Tibial artery (tissue), 4 donors: ENCODE measurements at regions not wholly inside any gene's neighbourhood (a gene's known extent, or its start where the extent isn't known, plus 50 kb on each side); places are given as distances from the start of the nearest gene placed in this dataset.

Source experiments
- DNase-seq, 2 donors: peaks; one replicate each; pipeline ENCODE4 v3.0.0-alpha.2; 2019
- H3K27ac ChIP-seq, 2 donors: fragments of 200-600 bp; sonication (generic) in 1 of 2; 1 replicate in 1 of 2; 2 replicates in 1 of 2; pipeline ENCODE4 v1.5.1; 2018 to 2019; ENCODE audit warnings: mild to moderate bottlenecking in 1 of 2
- H3K27me3 ChIP-seq, 2 donors: fragments of 200-600 bp; sonication (generic) in 1 of 2; one replicate each; pipeline versions ENCODE4 v1.5.1 to v1.6.0; 2016 to 2019
- H3K36me3 ChIP-seq, 3 donors: fragments of 200-600 bp; sonication (generic) in 2 of 3; one replicate each; pipeline ENCODE4 v1.5.1; 2016 to 2019; ENCODE audit warnings: mild to moderate bottlenecking in 2 of 3
- H3K4me1 ChIP-seq, 4 donors: fragments of 200-600 bp; sonication (generic) in 2 of 4; 1 replicate in 3 of 4; 2 replicates in 1 of 4; pipeline ENCODE4 v1.5.1; 2016 to 2019
- H3K4me3 ChIP-seq, 2 donors: fragments of 200-600 bp; sonication (generic) in 1 of 2; 1 replicate in 1 of 2; 2 replicates in 1 of 2; pipeline ENCODE4 v1.5.1; 2018 to 2019; ENCODE audit warnings: mild to moderate bottlenecking in 2 of 2
- H3K9me3 ChIP-seq, 3 donors: fragments of 200-600 bp; sonication (generic) in 1 of 3; one replicate each; pipeline ENCODE4 v1.5.1; 2016 to 2019
- intact Hi-C: fragments of 100-400 bp; cut with DNase I; formaldehyde crosslinking; loops from one replicate; pipeline ENCODE4 v1.15.0; 2023; ENCODE audit warnings: low total_unique reads
- TF ChIP-seq, protein P1 (sequence below), 2 experiments: fragments of 200-600 bp in 1 of 2; fragments of 450-650 bp in 1 of 2; IDR thresholded peaks; one replicate each; pipeline ENCODE4 v1.5.1; 2017 to 2019; ENCODE audit warnings: antibody characterized with exemption in 2 of 2, mild to moderate bottlenecking in 1 of 2, moderate library complexity in 1 of 2

DNA sequence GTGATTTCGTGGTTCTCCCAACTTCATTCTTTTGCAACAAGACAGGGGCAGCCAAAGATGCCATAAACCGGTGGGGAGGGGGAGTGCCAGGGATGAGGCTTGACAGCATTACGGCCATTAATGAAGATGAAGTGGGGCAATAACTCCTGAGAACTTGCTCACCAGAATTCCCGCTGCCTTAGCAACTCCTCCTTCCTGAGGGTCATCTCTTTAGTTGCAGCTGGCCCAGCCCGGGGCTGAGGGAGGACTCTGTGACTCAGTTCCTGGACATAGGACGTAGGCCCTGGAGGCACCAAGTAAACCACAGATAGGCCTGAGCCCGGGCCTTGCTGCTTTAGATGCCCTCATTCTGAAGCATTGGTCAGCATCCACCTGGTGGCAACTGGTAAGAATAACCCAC lies 330.2 kb downstream of the RRAGC start:
- TF ChIP-seq, protein P1, sequence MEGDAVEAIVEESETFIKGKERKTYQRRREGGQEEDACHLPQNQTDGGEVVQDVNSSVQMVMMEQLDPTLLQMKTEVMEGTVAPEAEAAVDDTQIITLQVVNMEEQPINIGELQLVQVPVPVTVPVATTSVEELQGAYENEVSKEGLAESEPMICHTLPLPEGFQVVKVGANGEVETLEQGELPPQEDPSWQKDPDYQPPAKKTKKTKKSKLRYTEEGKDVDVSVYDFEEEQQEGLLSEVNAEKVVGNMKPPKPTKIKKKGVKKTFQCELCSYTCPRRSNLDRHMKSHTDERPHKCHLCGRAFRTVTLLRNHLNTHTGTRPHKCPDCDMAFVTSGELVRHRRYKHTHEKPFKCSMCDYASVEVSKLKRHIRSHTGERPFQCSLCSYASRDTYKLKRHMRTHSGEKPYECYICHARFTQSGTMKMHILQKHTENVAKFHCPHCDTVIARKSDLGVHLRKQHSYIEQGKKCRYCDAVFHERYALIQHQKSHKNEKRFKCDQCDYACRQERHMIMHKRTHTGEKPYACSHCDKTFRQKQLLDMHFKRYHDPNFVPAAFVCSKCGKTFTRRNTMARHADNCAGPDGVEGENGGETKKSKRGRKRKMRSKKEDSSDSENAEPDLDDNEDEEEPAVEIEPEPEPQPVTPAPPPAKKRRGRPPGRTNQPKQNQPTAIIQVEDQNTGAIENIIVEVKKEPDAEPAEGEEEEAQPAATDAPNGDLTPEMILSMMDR (IDR thresholded peaks at IDR 0.05), result no peak
- Histone ChIP-seq H3K9me3 (no peaks in the 10 kb centered on the region), H3K27me3 (peaks cover 0 to 33% of the 10 kb centered on the region in 2 donors), H3K27ac (no peak overlapping the region), H3K4me3 (no peak overlapping the region), H3K36me3 (no peaks in the 10 kb centered on the region), H3K4me1 (no peaks in the 10 kb centered on the region)
- no peak for DNase-seq
- intact Hi-C loops, result no loop called here

DNA sequence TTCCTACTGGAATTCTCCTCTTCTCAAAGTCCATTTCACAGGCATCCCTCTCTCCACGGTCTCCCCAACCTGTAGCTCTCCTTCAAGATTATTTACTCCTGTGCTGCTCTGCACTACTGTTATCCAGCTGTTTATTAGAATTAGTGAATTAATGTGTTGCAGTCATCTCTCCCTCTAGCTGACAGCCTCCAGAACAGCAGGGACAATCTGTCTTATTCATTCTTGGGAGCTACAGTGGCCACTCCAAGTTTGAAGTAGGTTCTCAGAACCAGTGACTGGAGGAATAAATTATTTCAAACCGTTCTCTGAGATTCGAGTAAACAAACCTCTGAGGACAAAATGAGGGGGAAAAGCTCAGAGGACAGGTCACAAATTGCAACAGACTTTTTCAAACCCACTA lies 330.9 kb downstream of the RRAGC start:
- Histone ChIP-seq H3K4me1 (no peaks in the 10 kb centered on the region), H3K9me3 (no peaks in the 10 kb centered on the region), H3K4me3 (no peak overlapping the region), H3K27ac (no peak overlapping the region), H3K27me3 (peaks cover 0 to 32% of the 10 kb centered on the region in 2 donors), H3K36me3 (no peaks in the 10 kb centered on the region)
- intact Hi-C loops, result no loop called here
- no peak for DNase-seq
- TF ChIP-seq, protein P1 (IDR thresholded peaks at IDR 0.05), result no peak

DNA sequence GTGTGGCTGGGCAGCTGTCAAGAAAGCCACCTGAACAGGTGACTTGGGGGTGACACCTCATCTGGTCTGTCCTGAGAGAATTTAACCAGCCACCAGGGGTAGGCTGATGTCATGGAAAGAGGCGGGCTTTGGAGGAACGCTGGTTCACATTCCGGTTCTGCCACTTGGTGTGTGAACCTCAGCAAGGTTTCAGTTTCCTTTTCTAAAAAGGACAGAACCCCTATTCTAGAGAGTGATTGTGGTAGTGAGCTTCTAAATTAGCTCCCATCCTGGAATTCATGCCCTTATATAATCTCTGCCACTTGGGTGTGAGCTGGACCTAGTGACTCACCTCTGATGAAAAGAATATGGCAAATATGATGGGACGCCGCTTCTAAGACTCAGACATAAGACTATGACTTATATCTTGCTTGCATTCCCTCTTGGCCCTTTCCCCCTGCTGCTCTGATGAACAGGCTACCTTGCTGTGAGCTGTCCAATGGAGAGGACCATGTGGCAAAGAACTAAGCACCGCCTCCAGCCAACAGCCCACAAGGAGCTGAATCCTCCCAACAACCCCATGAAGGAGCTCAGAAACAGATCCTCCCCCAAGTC lies 332.1 kb downstream of the RRAGC start:
- Histone ChIP-seq H3K27ac (no peak overlapping the region), H3K9me3 (no peaks in the 10 kb centered on the region)

DNA sequence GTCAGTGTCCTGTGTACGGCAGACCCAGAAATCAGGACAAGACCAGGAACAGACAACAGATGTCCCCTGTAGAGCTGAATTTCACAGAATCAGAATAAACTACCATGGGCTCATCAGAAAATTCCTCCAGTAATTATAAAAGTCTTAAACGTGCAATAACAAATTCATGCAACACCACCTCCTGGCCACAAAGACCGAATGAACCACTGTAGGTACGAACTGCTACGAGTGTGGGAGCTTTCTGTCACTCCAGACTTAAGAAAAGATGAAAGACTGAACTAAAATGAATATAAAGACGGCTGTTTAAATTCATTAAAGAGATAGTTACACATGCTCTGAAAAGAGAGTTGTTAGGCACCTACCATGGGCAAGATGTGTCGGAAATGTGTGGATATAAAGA lies 333.5 kb downstream of the RRAGC start:
- Histone ChIP-seq H3K9me3 (no peaks in the 10 kb centered on the region), H3K4me1 (no peaks in the 10 kb centered on the region), H3K36me3 (no peaks in the 10 kb centered on the region), H3K4me3 (no peak overlapping the region), H3K27me3 (peaks cover 0 to 32% of the 10 kb centered on the region in 2 donors), H3K27ac (no peak overlapping the region)
- intact Hi-C loops, result no loop called here
- TF ChIP-seq, protein P1 (IDR thresholded peaks at IDR 0.05), result no peak
- DNase-seq, result no peak

More for the DNA sequence above, 332.1 kb downstream of the RRAGC start:
- DNase-seq, result no peak
- no peak overlapping the region for H3K4me3 ChIP-seq
- no peaks in the 10 kb centered on the region for H3K4me1 ChIP-seq
- H3K27me3 ChIP-seq, result peaks cover 0 to 32% of the 10 kb centered on the region in 2 donors
- intact Hi-C loops, result no loop called here
- H3K36me3 ChIP-seq, result no peaks in the 10 kb centered on the region
- TF ChIP-seq, protein P1 (IDR thresholded peaks at IDR 0.05), result no peak

DNA sequence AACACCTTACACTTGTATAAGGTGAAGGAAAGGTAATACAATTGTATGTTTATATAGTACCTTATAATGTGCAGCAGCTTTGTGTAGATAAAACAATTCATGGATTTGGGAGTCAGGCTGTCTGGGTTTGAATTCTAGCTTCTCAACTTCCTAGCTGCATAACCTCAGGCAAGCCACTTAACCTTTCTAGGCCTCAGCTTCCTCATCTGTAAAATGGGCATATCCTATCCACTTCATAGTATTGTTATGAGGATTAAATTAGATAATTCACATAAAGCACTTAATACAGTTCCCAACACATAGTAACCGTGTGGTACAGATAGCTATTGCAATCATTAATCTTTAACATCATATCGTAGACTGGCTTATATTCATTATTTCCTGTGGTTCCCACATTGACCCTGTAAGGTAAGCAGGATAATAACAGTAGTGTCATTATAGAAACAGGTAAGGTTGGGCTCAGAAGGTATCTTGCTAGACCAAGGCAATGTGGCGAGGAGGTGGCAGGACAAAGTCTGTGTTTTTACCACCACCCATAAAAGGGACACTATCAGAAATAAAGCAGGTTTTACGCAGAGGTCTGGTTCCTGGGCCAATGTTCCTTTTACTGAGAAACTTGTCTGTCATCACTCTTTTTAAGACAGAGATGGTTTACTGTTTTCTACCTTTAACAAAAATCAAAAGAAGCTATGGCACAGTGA lies 334.1 kb downstream of the RRAGC start:
- Histone ChIP-seq H3K27me3 (peaks cover 0 to 29% of the 10 kb centered on the region in 2 donors), H3K4me1 (no peaks in the 10 kb centered on the region), H3K4me3 (no peak overlapping the region), H3K9me3 (no peaks in the 10 kb centered on the region), H3K36me3 (no peaks in the 10 kb centered on the region), H3K27ac (no peak overlapping the region)
- DNase-seq, result no peak
- intact Hi-C loops, result no loop called here
- TF ChIP-seq, protein P1 (IDR thresholded peaks at IDR 0.05), result no peak
